GM19351 (cell line): ENCODE measurements at regions not wholly inside any gene's neighbourhood (a gene's known extent, or its start where the extent isn't known, plus 50 kb on each side); places are given as distances from the start of the nearest gene placed in this dataset.
"Not testable (repeated sequence)": the region's sequence is repeated elsewhere in the genome, so short reads cannot be mapped to it uniquely, and the experiment has no call there.

Experiments
- ATAC-seq: cut with Tn5 transposase; IDR thresholded peaks from one replicate; pipeline ENCODE4 v1.9.1; 2021; ENCODE audit warnings: mild to moderate bottlenecking, moderate library complexity; ENCODE audit not compliant: unreplicated experiment

DNA sequence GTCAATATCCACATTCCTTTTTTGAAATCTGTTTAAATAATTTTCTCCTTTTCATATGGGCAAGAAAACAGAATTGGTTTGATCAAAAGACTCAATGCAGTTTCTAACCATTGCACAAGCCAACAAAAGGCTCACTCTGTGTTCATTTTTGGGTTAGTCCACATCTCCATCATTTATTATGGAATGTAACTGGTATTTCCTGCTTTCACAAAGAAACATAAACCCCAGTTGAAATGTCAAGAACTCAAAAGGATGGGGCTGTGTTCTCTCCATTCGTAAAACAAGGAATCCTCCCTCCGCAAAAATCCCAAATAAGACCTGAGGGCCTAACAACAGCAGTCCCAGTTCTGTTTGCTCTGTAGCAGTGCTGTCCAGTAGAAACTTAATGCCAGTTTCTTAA lies 420.9 kb downstream of the GJA1 start:
- no peak for ATAC-seq

DNA sequence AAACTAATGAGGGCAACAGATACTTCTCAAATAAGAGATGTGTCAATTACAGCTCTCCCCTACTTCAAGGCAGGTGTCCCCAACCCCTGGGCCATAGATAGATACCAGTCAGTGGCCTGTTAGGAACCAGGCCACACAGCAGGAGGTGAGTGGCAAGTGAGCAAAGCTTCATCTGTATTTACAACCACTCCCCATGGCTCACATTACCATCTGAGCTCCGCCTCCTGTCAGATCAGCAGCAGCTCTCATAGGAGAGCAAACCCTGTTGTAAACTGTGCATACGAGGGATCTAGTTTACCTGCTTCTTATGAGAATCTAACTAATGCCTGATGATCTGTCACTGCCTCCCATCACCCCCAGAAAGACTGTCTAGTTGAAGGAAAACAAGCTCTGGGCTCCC lies 422.1 kb downstream of the GJA1 start:
- no peak for ATAC-seq

DNA sequence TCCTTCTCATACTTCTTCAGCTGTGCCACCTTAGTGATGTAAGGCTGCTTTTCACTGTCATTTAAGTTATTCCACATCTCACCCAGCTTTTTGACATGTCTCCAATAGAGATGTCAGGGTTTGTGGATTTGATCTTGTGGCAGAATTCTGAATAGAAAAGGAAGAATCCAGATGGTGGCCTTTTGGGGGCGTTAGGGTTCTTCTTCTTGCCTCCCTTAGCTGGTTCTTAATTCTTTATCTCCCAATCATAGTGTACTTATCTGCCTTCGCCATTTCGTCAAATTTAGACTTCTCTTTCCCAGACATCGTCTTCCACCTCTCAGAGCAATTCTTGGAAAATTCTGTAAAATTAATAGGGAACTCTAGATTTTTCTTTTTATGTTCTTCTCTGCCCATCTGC lies 422.9 kb downstream of the GJA1 start:
- no peak for ATAC-seq

DNA sequence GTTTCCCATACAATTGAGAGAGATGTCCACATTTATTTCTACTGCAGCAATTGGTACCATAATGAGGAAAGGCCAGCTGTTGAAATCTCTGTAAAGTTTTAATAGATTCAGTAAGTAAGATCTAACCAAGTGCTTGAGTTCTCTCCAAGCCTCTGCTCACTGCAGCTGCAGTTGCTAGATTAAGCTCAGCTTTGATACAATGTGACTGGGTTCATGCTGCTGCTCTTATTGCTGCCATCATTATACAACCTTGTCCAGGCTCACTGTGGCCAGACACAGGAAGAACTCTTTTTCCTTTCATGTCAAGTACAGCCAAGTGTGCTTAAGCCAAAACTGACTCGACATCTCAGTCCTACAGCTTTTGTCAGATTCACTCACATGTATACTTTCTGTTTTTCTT lies 423.5 kb downstream of the GJA1 start:
- ATAC-seq, result no peak

DNA sequence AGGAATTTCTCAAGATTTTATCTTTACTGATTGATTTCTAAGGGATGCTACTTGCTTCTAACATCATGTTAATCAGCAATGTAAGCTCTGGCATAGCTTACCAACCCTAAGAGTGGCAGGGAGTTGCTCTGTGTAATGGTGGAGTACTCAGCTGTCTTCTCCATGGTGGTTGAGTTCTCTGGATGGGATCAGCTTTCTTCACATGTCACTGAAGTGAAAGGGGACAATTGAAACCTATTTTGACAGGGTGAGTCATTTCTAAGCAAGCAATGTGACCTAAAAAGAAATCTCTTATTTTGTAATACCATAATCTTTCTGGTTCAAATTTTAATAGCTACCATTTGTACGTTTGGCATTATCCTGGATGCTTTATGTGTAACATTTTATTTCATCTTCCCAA lies 430.4 kb downstream of the GJA1 start:
- ATAC-seq, result no peak

DNA sequence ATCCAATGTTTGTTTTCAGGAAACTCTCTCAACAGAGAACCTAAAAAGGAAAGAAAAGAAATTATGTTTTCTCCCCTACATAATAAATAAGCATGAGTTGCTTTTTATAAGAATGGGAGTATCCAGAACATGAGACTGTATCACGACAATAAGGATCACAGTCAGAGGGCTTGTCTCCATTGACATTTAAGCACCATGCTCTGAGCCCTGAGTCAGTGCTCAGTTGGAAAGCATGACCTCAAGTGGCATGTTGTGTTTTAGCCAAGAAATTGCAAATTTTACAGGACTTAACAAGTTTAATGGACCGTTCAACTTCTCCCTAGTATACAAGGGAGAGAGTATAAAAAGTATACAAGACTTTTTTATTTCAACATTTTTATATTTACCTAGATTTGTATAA lies 431.6 kb downstream of the GJA1 start:
- no peak for ATAC-seq

DNA sequence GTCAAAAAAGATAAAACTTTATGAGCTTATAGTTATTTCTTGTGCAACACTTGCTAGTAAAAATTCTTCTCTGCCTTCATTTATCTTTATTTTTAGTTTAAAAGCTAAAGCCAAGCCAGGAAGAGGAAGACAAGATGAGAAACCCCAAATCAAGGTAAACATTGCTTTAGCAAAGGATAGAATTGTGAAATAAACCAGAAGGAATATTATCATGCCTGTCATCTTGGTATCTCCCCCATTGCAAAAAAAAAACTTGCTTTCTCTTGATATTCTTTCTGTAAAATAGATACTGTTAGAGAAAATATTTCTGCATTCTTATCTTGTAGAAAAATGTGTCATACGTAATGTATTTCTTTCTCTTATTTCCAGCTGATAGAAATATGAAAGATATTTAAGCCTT lies 432.8 kb downstream of the GJA1 start:
- ATAC-seq, result no peak

DNA sequence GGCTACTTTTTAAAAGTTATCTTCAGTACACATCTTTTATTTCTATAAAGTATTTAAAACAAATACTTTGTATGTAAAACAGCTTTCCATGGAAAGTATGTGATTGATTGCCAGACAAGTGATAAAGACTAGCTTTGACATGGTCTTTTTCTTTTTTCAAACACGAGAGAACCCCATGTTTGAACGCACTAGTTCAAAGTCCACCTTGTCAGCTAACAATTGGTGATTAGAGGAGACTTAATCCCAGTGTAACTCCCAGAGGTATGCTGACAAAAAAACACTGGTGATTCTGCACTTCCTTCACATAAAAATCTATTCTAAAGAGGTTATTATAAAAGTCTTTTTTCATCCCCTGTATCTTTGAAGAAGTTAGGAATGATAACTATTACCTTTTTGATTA lies 438.1 kb downstream of the GJA1 start:
- no peak for ATAC-seq

DNA sequence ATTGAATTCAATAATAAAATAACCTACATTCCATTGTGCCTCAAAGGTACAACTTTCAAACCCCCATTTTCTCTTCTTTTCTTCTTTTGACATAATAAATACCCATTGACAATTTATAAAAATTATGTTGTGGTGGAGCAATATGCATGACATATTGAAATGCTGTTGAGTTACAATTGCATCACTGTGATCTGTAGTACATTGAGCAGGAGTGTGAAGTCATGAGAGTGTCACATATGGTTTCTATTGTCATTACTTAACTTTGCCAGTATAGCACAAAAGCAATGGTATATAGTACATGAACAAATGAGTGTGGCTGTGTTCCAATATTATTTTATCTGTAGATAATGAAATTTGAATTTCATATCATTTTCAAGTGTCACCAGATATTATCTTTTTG lies 441.3 kb downstream of the GJA1 start:
- no peak for ATAC-seq

DNA sequence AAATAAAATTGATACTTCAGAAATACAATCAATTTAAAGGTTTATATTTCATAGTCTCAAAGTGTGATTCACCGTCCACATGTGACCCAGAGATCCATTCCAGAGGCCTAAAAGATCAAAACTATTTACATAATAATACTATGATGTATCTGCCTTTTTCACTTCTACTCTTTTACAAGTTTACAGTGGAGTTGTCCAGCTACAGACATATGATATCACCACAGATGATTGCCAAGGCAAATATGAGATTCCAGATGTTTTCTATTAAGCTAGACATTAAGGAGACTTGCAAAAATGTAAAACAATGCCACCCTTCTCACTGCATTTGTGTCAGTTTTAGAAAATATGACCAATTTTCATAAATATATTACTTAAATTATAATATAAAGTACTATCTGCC lies 443.7 kb downstream of the GJA1 start:
- no peak for ATAC-seq

DNA sequence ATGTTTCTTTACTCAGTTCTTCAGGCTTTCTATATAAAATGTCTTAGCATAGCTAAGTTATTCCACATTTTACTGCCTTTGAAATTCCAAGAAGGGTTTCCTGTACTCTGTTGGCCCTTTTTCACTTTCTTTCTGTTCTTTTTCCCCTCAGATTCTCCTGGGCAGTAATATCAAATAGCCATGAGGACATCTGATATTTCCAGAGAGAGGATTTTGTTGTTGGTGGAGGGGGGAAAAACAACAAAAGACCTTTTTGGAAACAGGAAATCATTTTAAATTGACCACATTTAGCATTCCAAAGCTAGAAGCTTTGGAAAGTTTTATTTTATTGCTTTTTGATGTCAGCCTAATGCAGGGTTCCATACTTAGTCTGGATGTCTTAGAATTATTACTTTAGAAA lies 445.4 kb downstream of the GJA1 start:
- no peak for ATAC-seq

DNA sequence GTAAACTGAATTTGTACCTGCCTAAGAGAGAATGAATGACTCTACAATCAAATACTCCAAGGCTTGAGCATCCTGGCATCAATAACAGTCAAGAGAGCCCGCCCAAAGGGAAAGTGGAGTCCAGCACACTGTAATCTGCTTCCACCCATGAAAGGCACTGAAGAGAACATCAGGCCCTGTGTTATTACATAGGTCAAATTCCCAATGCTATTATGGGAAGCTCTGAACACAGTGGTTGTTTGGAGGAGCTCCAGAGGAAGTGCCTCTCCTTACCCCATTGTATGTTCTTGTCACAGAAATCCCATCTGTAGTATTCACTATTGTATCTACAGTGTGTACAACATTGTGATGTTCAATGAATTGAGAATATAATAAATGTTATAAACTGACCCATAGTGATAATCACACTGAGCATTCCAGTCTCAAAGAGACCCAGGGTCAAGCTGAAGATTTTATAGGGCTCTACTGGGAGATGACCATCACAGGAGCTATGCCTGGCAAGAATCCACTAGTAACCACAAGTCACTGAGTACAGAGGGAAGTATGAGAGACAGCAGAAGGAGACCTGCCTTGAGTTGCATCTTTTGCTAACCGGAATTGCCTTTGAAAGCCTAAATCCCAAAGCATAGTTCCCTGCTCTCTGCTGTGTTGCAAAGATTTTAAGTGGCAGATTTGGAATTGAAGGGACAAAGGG lies 446.7 kb downstream of the GJA1 start:
- ATAC-seq, result no peak

DNA sequence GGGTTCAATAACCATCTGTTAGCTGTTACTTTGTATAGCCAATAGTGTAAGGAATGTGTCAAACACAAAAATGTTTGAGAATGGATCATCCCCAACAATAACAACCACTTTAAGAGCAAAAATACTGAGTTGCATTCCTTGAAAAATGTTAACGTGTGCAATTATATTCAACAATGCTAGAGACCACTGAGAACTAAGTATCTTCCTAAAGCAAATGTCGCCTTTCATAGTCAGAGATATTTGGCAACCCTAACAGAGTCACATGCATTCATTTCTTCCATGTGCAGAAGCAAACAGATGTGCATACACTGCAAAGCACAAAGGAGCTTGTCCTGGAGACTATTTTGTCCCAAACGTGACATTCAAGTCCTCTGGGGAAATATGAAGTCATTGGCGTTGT lies 448.6 kb downstream of the GJA1 start:
- ATAC-seq, result no peak

DNA sequence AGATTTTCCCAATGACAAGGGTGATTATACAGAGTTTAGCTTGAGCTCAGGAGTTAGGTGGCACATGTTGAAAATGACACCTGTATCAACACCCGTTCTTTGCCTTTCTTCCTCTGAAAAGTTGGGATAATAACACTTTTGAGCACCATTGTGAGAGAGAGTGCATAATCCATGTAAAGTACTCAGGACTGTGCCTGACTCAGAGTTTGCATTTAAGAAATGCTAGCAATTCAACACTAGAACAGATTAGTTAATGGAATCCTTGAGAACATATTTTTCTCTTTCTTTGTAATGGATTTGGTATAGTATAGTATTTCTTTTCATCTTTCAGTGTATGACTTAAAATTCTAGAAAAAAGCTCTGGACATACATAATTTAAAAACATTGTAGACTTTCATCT lies 449.2 kb downstream of the GJA1 start:
- ATAC-seq, result no peak

DNA sequence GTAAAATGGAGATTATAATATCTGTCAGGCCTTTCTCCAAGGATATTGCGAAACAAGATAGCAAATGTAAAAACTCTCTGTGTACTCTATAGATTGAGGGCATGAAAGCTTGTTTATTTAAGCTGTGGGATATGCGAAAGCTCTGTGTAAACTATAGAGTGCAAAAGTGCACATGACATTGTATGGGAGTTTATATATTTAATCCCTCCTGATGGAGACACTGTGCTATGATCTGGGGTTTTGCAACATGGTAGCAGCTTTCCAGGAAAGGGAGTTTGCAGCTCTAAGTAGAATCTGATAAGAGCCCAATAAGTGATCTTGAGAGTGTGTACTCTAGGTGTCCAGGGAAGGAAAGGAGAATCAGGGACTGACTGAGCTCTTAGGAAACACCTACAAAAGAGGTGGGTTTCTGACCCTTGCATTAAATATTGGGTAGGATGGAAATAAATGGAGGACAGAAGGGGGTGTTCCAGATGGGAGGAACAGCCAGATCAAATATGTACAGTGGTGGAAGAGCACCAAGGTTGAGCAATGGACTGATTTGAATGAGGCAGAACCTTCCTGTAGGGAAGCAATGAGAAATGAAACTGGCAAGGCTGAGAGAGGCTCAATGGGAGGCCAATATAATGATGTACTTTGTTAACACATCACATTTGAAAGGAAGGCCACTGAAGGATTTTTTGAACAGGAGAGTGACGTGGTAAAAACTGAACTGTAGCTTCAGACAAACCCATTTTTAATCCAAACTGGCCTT lies 450.1 kb downstream of the GJA1 start:
- ATAC-seq, result no peak

DNA sequence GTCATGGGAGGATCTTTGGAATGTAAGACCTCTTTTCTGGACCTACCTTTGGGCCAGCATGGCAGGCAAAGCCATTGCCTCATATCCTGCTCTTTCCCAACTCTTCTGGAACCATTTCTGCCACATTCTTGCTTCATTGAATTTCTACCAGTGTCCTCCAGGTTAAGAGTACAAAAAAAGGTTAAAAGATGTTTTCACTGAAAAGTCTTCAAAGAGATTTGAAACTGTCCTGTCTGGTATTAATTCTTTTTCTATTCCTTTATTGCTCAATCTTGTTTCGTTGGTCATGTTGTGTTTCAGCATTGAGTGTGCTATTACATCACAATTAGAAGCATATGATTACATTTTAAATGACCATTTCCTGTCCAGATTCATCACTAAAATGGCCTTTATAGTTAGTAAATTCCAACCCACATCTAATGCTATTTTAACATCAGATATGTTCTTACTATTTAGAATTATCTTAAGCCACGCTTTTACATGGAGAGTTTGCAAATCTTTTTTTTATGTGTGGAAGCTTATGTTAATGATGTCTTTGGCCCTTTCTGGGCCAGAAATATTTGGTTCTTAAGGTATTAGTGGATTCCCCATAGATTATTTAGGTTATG lies 450.9 kb downstream of the GJA1 start:
- ATAC-seq, result no peak

DNA sequence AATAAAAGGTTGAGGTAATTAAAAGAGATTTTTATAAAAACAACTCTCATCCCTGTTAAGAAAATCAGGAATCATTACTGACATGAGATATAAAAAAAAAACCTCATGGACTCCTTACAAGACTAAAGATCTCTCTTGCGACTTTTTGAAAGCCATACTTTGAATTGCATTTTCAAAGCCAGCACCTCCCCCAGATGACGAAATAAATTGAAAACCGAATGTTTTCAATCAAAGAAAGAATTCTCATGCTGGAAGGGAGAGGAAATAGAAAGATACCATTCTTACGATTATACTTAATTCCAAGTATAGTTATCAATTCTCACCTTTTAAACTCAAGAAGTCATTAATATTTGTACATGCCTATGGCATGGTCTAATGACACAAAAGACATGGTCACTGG lies 452.3 kb downstream of the GJA1 start:
- no peak for ATAC-seq

DNA sequence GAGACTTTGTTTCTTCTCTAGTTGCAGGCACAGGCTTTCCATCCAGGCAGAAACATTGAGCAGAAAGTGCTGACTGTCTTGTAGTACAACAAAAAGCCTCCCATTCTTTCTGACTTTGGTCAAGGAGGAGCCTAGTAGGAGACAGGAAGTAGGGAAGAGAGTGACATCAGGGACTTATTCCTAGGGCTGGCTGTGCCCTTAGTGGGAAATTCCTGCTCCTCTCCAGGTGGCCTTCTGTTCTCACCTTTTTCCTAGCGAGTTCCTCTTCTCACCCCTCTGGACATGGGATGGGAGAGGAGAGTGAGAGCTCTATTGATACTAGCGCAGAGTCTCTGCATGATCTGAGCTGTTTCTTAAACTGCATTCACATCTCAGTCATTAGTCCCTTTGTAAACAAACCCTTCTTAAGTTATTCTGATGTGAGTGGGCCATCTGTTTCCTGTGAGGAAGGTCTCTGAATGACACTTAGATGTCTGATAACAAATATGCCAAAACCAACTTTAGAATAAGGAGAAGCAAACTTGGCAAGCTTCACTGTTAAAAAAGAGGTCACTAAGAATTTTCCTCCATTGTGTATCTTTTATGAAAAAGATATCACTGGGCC lies 455.0 kb downstream of the GJA1 start:
- ATAC-seq, result no peak

DNA sequence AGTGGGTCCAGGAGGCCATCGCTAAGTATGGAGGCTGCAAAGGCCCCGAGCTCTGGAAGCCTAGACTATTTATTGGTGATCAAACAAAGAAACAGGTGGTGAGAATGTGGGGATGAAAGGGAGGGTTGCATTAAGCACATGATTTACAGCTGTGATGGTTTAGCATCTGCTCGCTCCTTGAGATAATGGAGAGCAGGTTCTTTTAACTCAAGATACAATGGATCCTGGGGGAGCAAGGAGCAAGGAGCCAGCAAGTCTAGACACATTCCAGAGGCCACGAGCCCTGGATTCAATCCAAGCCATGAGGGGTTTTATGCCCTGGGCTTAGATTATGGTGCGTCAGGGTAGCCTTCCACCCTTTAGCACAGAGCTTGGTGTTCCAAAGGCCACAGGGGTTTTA lies 460.3 kb downstream of the GJA1 start:
- ATAC-seq, result not testable (repeated sequence)

DNA sequence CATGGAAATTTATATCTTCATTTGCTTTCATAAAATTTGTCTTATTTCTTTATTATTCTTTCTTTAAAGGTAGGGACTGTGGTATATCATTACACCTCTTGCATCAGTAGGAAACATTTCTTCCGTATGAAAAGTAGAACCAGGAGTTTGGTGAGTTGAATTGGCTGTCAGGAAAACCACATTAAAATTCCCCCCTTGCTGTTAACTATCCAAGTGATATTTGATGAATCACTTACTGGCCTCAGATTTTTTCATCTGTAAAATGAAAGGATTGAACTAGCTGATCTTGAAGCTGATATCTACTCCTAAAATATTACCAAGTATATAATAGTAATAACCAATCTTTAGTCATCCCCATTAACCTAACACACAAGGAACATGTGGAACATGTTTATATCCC lies 460.9 kb downstream of the GJA1 start:
- ATAC-seq, result no peak

DNA sequence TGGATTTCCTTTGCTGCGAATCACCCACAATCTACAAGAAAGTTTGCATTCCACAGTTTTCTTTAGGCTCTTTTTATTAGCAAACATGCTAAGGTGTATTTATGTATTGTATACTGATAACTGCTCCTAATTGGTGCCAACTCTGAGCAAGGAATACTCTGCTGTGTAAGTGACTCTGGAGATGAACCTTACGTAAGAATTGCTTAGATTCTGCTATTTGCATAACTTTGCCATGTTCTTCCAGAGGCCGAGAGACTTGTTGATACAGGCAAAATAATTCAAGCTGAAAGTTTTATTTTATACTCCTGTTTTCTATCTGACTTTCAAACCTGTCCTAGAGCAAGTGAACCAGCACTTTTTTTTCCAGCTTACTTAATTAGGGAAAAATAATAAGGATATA lies 461.3 kb downstream of the GJA1 start:
- no peak for ATAC-seq

DNA sequence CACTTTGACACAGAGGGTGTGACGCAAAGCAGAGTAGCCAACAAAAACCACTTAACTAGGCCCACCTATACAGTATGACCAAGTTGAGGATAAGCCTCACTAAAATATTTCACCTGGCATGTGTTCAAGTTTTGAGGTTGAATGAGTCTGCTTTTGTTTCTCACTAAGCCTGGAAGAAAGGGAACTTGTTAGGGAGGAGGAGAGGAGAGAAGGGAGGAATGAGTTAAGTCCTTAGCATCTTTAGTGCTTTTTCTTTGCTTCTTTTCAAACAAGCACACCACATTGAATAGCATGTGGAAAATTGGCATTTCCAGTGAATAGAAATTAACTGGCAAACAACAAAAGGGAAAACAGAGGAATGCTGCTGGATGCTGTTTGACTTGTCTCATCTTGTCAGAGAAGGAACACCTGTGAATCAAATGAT lies 461.9 kb downstream of the GJA1 start:
- no peak for ATAC-seq
